MM.1S (cell line): ENCODE measurements at regions not wholly inside any gene's neighbourhood (a gene's known extent, or its start where the extent isn't known, plus 50 kb on each side); places are given as distances from the start of the nearest gene placed in this dataset.
"Not testable (repeated sequence)": the region's sequence is repeated elsewhere in the genome, so short reads cannot be mapped to it uniquely, and the experiment has no call there.

Source experiments
- EZH2 ChIP-seq: fragments of 300-600 bp; sonication (generic); optimal IDR thresholded peaks from 2 replicates; pipeline ENCODE3; 2017; ENCODE audit warnings: low read depth, mild to moderate bottlenecking, antibody characterized with exemption, low read length, mixed read lengths
- EZH2phosphoT487 ChIP-seq: fragments of 300-600 bp; sonication (generic); IDR thresholded peaks from 2 replicates; pipeline ENCODE4 v1.6.1; 2018; ENCODE audit warnings: antibody characterized with exemption, low read length
- TF ChIP-seq, protein P1 (sequence below): fragments of 300-600 bp; sonication (generic); IDR thresholded peaks from 2 replicates; pipeline ENCODE4 v1.5.1; 2016; ENCODE audit warnings: antibody characterized with exemption, low read length, mixed read lengths

DNA sequence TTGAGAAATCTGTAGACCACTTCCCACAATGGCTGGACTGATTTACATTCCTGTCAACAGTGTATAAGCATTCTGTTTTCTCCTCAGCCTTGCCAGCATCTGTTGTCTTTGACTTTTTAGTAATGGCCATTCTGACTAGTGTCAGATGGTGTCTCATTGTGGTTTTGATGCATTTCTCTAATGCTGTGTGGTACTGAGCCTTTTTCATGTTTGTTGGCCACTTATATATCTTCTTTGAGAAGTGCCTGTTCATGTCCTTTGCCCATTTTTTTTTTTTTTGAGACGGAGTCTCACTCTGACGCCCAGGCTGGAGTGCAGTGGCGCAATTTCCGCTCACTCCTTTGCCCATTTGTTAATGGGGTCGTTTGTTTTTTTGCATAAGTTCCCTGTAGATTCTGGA, 237.5 kb downstream of the RTP5 start:
- TF ChIP-seq, protein P1, sequence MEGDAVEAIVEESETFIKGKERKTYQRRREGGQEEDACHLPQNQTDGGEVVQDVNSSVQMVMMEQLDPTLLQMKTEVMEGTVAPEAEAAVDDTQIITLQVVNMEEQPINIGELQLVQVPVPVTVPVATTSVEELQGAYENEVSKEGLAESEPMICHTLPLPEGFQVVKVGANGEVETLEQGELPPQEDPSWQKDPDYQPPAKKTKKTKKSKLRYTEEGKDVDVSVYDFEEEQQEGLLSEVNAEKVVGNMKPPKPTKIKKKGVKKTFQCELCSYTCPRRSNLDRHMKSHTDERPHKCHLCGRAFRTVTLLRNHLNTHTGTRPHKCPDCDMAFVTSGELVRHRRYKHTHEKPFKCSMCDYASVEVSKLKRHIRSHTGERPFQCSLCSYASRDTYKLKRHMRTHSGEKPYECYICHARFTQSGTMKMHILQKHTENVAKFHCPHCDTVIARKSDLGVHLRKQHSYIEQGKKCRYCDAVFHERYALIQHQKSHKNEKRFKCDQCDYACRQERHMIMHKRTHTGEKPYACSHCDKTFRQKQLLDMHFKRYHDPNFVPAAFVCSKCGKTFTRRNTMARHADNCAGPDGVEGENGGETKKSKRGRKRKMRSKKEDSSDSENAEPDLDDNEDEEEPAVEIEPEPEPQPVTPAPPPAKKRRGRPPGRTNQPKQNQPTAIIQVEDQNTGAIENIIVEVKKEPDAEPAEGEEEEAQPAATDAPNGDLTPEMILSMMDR: not testable (repeated sequence)
- not testable (repeated sequence) for TF ChIP-seq EZH2phosphoT487, EZH2
